IMR-90 (cell line): ENCODE measurements at regions not wholly inside any gene's neighbourhood (a gene's known extent, or its start where the extent isn't known, plus 50 kb on each side); places are given as distances from the start of the nearest gene placed in this dataset.

Source experiments
- CTCF ChIP-seq: conservative IDR thresholded peaks from 2 replicates; pipeline ENCODE4 v1.5.1; 2012; ENCODE audit warnings: mild to moderate bottlenecking, low read depth, low read length, improper control_type of control experiment
- POLR2A ChIP-seq: IDR thresholded peaks from 2 replicates; pipeline ENCODE4 v1.6.1; 2012; ENCODE audit warnings: mild to moderate bottlenecking, low read depth, low read length

GRCh38 chr13:71309905-71310304 lies 557.1 kb downstream of the DACH1 start:
- TF ChIP-seq CTCF (no peak), POLR2A (no peak)
